ENCODE measurements at regions not wholly inside any gene's neighbourhood (a gene's known extent, or its start where the extent isn't known, plus 50 kb on each side); places are given as distances from the start of the nearest gene placed in this dataset.
A peak's percentile ranks its signal among the peaks of the same experiment; 100 is the strongest.
"Not testable (repeated sequence)": the region's sequence is repeated elsewhere in the genome, so short reads cannot be mapped to it uniquely, and the experiment has no call there.

DNA sequence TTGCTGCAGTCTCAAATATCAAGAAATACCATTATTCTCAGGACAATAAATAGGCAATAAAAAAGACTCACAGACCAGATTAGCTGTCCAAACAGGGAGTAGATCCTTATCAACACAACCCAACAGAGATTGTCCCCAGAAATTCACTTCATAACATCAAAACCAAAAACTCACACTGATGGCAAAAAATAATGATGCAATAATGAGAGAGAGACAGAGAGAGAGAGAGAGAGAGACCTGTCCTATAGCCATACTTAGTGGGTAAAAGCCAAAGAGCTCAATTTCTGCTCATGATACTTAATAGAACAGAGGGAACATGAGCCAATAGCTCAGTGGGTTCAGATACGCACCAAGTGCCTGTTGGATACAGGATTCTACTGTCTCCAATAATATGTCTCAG, 244.5 kb downstream of the FAM72C start:
- H3K4me3 ChIP-seq: no peak overlapping the region
- H3K36me3 ChIP-seq: no peaks in the 10 kb centered on the region
- no peak overlapping the region for H3K4me2 ChIP-seq
- no peak for TF ChIP-seq Cebpa-rat (IDR thresholded peaks at IDR 0.05)
- H3K9ac ChIP-seq: no peak overlapping the region
- H3K27me3 ChIP-seq: no peaks in the 10 kb centered on the region
- H4K20me1 ChIP-seq: no peaks in the 10 kb centered on the region
- H3K9me3 ChIP-seq (replicated peaks in 1 of 11): no peaks in the 10 kb centered on the region
- H3K27ac ChIP-seq: no peak overlapping the region
- H3K4me1 ChIP-seq: no peaks in the 10 kb centered on the region

- H3K27me3 ChIP-seq: no peaks in the 10 kb centered on the region
- no peaks in the 10 kb centered on the region for H4K20me1 ChIP-seq
- H3K36me3 ChIP-seq: no peaks in the 10 kb centered on the region
- H3K4me1 ChIP-seq: no peaks in the 10 kb centered on the region
- no peak overlapping the region for H3K27ac ChIP-seq
- H3K4me3 ChIP-seq: no peak overlapping the region
- no peak for TF ChIP-seq Cebpa-rat (IDR thresholded peaks at IDR 0.05)
- no peak overlapping the region for H3K4me2 ChIP-seq
- no peak overlapping the region for H3K9ac ChIP-seq
- H3K9me3 ChIP-seq (replicated peaks in 1 of 11): peaks cover 0 to 12% (median 0%) of the 10 kb centered on the region in 11 experiments; a peak in 2 of 22 replicates
Observed at GRCh38 chr1:143721024-143721373, 250.8 kb downstream of the FAM72C start.

GRCh38 chr1:143720087-143721023, 251.4 kb downstream of the FAM72C start:
- Histone ChIP-seq H3K27ac (no peak overlapping the region), H3K9ac (no peak overlapping the region), H3K36me3 (no peaks in the 10 kb centered on the region), H3K4me2 (no peak overlapping the region), H3K4me3 (no peak overlapping the region), H3K27me3 (no peaks in the 10 kb centered on the region), H3K9me3 (replicated peaks in 1 of 11) (peaks cover 0 to 12% (median 0%) of the 10 kb centered on the region in 11 experiments; a peak in 2 of 22 replicates), H3K4me1 (no peaks in the 10 kb centered on the region), H4K20me1 (no peaks in the 10 kb centered on the region)
- no peak for TF ChIP-seq Cebpa-rat (IDR thresholded peaks at IDR 0.05)

DNA sequence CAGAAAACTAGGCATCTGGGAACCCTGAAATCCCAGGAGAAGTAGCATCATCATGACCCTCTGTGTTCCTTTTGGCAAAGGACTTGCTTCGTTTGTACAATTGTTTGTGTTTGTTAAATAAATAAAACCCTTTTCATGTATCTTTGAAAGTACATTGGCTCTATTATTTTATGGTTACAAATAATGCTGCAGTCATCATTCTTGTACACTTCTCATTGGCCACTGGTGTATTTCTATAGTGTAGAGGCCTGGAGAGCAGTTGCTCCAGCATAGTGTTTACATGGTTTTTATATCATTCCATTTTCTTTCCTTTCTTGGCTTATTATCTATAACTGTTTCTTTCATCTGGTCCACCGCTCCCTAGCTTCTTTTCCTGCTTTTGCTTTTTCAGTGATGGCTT, 253.3 kb downstream of the FAM72C start:
- H4K20me1 ChIP-seq: no peaks in the 10 kb centered on the region
- H3K4me3 ChIP-seq: no peak overlapping the region
- H3K9me3 ChIP-seq (replicated peaks in 1 of 11): peaks cover 0 to 12% (median 0%) of the 10 kb centered on the region in 11 experiments; a peak in 2 of 22 replicates
- no peak overlapping the region for H3K9ac ChIP-seq
- H3K4me2 ChIP-seq: no peak overlapping the region
- no peaks in the 10 kb centered on the region for H3K36me3 ChIP-seq
- H3K27ac ChIP-seq: no peak overlapping the region
- no peaks in the 10 kb centered on the region for H3K4me1 ChIP-seq
- H3K27me3 ChIP-seq: no peaks in the 10 kb centered on the region
- TF ChIP-seq Cebpa-rat (IDR thresholded peaks at IDR 0.05): no peak

DNA sequence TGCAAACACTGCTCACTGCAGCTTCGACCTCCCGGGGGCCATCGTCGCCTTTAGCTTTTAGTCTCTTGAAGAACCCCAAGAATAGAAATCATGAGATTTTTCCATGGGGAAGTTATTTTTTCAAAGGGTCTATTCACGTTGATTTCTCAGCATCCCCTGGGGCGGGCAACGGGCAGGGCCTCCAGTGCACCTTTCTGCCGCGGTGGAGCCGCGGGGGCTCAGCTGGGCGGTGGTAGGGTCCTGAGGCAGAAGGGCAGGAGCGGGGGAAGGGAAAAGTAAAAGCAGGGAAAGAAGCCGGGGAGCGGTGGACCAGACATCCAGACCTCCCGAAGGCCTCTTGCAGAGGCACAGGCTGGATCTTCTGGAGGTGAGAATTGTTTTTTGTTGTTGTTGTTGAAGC, 253.8 kb downstream of the FAM72C start:
- TF ChIP-seq Cebpa-rat (IDR thresholded peaks at IDR 0.05): no peak
- no peaks in the 10 kb centered on the region for H3K27me3 ChIP-seq

GRCh38 chr1:143717434-143717833, 254.4 kb downstream of the FAM72C start:
- TF ChIP-seq Cebpa-rat (IDR thresholded peaks at IDR 0.05): no peak
- no peaks in the 10 kb centered on the region for H3K4me1 ChIP-seq

More for the DNA sequence above, 253.8 kb downstream of the FAM72C start:
- H3K36me3 ChIP-seq: no peaks in the 10 kb centered on the region
- no peak overlapping the region for H3K27ac ChIP-seq
- H3K4me1 ChIP-seq: no peaks in the 10 kb centered on the region
- H3K4me2 ChIP-seq: no peak overlapping the region
- no peak overlapping the region for H3K4me3 ChIP-seq
- H4K20me1 ChIP-seq: no peaks in the 10 kb centered on the region
- no peak overlapping the region for H3K9ac ChIP-seq
- peaks cover 0 to 12% (median 0%) of the 10 kb centered on the region in 11 experiments; a peak in 2 of 22 replicates for H3K9me3 ChIP-seq (replicated peaks in 1 of 11)

DNA sequence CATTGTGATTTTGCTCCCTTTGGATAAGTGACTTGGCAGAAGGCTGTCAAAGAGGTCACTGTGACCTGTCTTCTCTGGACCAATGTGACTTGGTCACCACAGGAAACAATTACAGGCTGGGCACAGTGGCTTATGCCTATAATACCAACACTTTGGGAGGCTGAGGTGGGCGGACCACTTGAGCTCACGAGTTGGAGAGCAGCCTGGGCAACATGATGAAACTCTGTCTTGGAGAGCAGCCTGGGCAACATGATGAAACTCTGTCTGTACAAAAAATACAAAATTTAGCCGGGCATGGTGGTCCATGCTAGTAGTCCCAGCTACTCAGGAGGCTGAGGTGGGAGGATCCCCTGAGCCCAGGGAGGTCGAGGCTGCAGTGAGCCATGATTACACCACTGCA, 256.9 kb downstream of the FAM72C start:
- H3K4me2 ChIP-seq, H3K36me3 ChIP-seq, H3K27ac ChIP-seq, H3K9ac ChIP-seq, H3K4me3 ChIP-seq, H4K20me1 ChIP-seq, H3K27me3 ChIP-seq: not testable (repeated sequence)
- Histone ChIP-seq H3K4me1 (peaks cover 0 to 14% (median 4%) of the 10 kb centered on the region in 10 experiments; a peak in 9 of 20 replicates), H3K9me3 (replicated peaks in 1 of 11) (peaks cover 0 to 12% (median 0%) of the 10 kb centered on the region in 11 experiments; a peak in 2 of 22 replicates)

More at GRCh38 chr1:143717434-143717833, 254.4 kb downstream of the FAM72C start:
- H4K20me1 ChIP-seq: no peaks in the 10 kb centered on the region
- H3K4me2 ChIP-seq: no peak overlapping the region
- no peak overlapping the region for H3K9ac ChIP-seq
- no peaks in the 10 kb centered on the region for H3K27me3 ChIP-seq
- no peak overlapping the region for H3K27ac ChIP-seq
- H3K36me3 ChIP-seq: no peaks in the 10 kb centered on the region
- no peak overlapping the region for H3K4me3 ChIP-seq
- H3K9me3 ChIP-seq (replicated peaks in 1 of 11): peaks cover 0 to 12% (median 0%) of the 10 kb centered on the region in 11 experiments; a peak in 2 of 22 replicates

DNA sequence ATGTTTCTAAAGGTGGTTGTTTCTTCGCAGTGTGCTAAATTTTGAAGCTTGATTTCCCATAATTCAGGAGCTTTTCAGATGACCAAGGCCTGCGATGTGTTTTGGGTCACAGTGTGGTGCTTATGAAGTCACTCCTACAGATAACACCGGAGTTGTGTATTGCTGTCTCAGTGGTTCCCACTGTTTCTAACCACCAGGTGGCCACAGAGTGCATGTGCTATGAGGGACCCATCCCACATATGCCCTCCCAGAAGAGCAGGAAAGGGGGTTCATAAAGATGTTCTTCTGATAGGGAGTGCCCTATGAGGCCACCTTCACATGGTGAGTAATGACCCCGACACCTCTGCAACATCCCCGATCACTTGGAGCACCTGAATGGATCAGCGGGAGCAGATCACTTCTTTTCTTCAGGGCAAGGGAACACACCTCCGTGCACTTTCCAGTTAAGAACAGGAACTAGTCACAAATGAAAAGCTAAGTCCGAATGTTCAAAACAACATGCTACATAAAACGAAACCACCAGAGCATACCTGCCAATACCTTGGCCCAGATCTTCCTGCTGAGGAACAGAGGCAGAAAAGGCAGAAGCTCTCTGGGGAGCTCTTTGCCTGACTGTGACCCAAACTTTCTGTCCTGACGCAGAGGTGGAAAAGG, 262.1 kb downstream of the FAM72C start:
- not testable (repeated sequence) for H3K36me3 ChIP-seq; H3K4me3 ChIP-seq; H3K9ac ChIP-seq; H3K9me3 ChIP-seq (replicated peaks in 1 of 11); H3K27me3 ChIP-seq; H4K20me1 ChIP-seq
- Histone ChIP-seq H3K4me1 (peaks cover 0 to 29% (median 5%) of the 10 kb centered on the region in 10 experiments; a peak in 9 of 20 replicates), H3K27ac (peak overlapping the region in 2 of 11 experiments; percentile 33 to 43; a peak in 3 of 22 replicates), H3K4me2 (peak overlapping the region in 4 of 11 experiments; percentile 40 to 74 (median 55); a peak in 9 of 22 replicates)

- not testable (repeated sequence) for H3K27ac ChIP-seq, H3K9ac ChIP-seq, H3K36me3 ChIP-seq, H4K20me1 ChIP-seq, H3K4me2 ChIP-seq, H3K4me3 ChIP-seq, H3K4me1 ChIP-seq, H3K27me3 ChIP-seq
- peaks cover 9 to 25% (median 15%) of the 10 kb centered on the region in 11 experiments; a peak in 19 of 22 replicates for H3K9me3 ChIP-seq (replicated peaks in 1 of 11)
Observed at GRCh38 chr1:143702739-143703138, 269.0 kb downstream of the FAM72C start.
